Gastrocnemius medialis (tissue), 4 donors: ENCODE measurements at regions not wholly inside any gene's neighbourhood (a gene's known extent, or its start where the extent isn't known, plus 50 kb on each side); places are given as distances from the start of the nearest gene placed in this dataset.
"Not testable (repeated sequence)": the region's sequence is repeated elsewhere in the genome, so short reads cannot be mapped to it uniquely, and the experiment has no call there.

Source experiments
- ATAC-seq, 2 donors: fragments of 150-250 bp; one replicate each; pipeline ENCODE4 v1.9.1; 2016
- DNase-seq, 2 donors: peaks; one replicate each; pipeline ENCODE4 v3.0.0-alpha.2; 2019
- H3K27ac ChIP-seq, 4 donors: fragments of 200-600 bp; sonication (generic); 1 replicate in 1 of 4; 2 replicates in 3 of 4; pipeline ENCODE4 v1.5.1; 2016 to 2018; ENCODE audit warnings: mild to moderate bottlenecking in 2 of 4, moderate library complexity in 1 of 4
- H3K27me3 ChIP-seq, 3 donors: fragments of 200-600 bp; sonication (generic) in 2 of 3; 1 replicate in 1 of 3; 2 replicates in 2 of 3; pipeline versions ENCODE4 v1.5.1 to v1.6.0; 2016 to 2019; ENCODE audit warnings: mild to moderate bottlenecking in 1 of 3, moderate library complexity in 1 of 3
- H3K36me3 ChIP-seq, 2 donors: fragments of 200-600 bp; sonication (generic) in 1 of 2; one replicate each; pipeline ENCODE4 v1.5.1; 2017 to 2018
- H3K4me1 ChIP-seq, 2 donors: fragments of 200-600 bp; sonication (generic) in 1 of 2; one replicate each; pipeline ENCODE4 v1.5.1; 2016 to 2017; ENCODE audit warnings: mild to moderate bottlenecking in 2 of 2
- H3K4me3 ChIP-seq, 4 donors: fragments of 200-600 bp; sonication (generic) in 3 of 4; 1 replicate in 1 of 4; 2 replicates in 3 of 4; pipeline ENCODE4 v1.5.1; 2016 to 2019; ENCODE audit warnings: mild to moderate bottlenecking in 2 of 4
- H3K9me3 ChIP-seq, 3 donors: fragments of 200-600 bp; sonication (generic) in 2 of 3; 1 replicate in 1 of 3; 2 replicates in 2 of 3; pipeline ENCODE4 v1.5.1; 2016 to 2019
- POLR2A ChIP-seq, 2 donors: fragments of 450-650 bp; IDR thresholded peaks; one replicate each; pipeline ENCODE4 v1.6.1; 2017; ENCODE audit warnings: antibody characterized with exemption in 2 of 2, mild to moderate bottlenecking in 2 of 2, moderate library complexity in 2 of 2
- in situ Hi-C, 4 donors: fragments of 200-750 bp; cut with MboI; loops; one replicate each; pipeline versions ENCODE4 v1.15.0 to v1.8.0; 2017; ENCODE audit warnings: low sequenced_read_pairs in 4 of 4
- intact Hi-C: fragments of 100-400 bp; cut with DNase I; formaldehyde crosslinking; loops from one replicate; pipeline ENCODE4 v1.15.1; 2023; ENCODE audit warnings: low total_unique reads
- TF ChIP-seq, protein P1 (sequence below), 5 experiments: fragments of 450-650 bp in 3 of 5; fragments of 200-600 bp in 2 of 5; sonication (generic) in 2 of 5; IDR thresholded peaks in 4 of 5; conservative IDR thresholded peaks in 1 of 5; 1 replicate in 4 of 5; 2 replicates in 1 of 5; pipeline ENCODE4 v1.5.1; 2016 to 2019; ENCODE audit warnings: antibody characterized with exemption in 5 of 5, mild to moderate bottlenecking in 3 of 5, moderate library complexity in 3 of 5

- no peaks in the 10 kb centered on the region for H3K27me3 ChIP-seq
- peak overlapping the region in 2 of 4 donors; percentile 23 to 27 for H3K27ac ChIP-seq
- H3K9me3 ChIP-seq: no peaks in the 10 kb centered on the region
- H3K36me3 ChIP-seq: no peaks in the 10 kb centered on the region
- in situ Hi-C loops: no loop called here
- ATAC-seq (peak in 1 of 2 donors; percentile 61), DNase-seq (peak in 1 of 2 donors; percentile 33)
- TF ChIP-seq, protein P1, sequence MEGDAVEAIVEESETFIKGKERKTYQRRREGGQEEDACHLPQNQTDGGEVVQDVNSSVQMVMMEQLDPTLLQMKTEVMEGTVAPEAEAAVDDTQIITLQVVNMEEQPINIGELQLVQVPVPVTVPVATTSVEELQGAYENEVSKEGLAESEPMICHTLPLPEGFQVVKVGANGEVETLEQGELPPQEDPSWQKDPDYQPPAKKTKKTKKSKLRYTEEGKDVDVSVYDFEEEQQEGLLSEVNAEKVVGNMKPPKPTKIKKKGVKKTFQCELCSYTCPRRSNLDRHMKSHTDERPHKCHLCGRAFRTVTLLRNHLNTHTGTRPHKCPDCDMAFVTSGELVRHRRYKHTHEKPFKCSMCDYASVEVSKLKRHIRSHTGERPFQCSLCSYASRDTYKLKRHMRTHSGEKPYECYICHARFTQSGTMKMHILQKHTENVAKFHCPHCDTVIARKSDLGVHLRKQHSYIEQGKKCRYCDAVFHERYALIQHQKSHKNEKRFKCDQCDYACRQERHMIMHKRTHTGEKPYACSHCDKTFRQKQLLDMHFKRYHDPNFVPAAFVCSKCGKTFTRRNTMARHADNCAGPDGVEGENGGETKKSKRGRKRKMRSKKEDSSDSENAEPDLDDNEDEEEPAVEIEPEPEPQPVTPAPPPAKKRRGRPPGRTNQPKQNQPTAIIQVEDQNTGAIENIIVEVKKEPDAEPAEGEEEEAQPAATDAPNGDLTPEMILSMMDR (IDR thresholded peaks at IDR 0.05 in 4 of 5, conservative IDR thresholded peaks at IDR 0.05 in 1 of 5): no peak
- TF ChIP-seq POLR2A (IDR thresholded peaks at IDR 0.05): no peak
- H3K4me3 ChIP-seq: no peak overlapping the region
- H3K4me1 ChIP-seq: no peaks in the 10 kb centered on the region
- intact Hi-C loops: no loop called here
Measured at GRCh38 chr14:101254805-101255764, 306.2 kb upstream of the DIO3 start.

GRCh38 chr14:101255765-101256125 is 305.6 kb upstream of the DIO3 start:
- ATAC-seq: no peak
- Histone ChIP-seq H3K4me1 (no peaks in the 10 kb centered on the region), H3K27me3 (no peaks in the 10 kb centered on the region), H3K36me3 (no peaks in the 10 kb centered on the region), H3K27ac (no peak overlapping the region), H3K4me3 (no peak overlapping the region), H3K9me3 (no peaks in the 10 kb centered on the region)
- TF ChIP-seq POLR2A (IDR thresholded peaks at IDR 0.05): no peak
- TF ChIP-seq, protein P1 (IDR thresholded peaks at IDR 0.05 in 4 of 5, conservative IDR thresholded peaks at IDR 0.05 in 1 of 5): no peak
- in situ Hi-C loops (no loop called here), intact Hi-C loops (no loop called here)
- DNase-seq: no peak

GRCh38 chr14:101256266-101256665 is 305.0 kb upstream of the DIO3 start:
- ATAC-seq (no peak), DNase-seq (no peak)
- no peak overlapping the region for H3K27ac ChIP-seq
- H3K4me3 ChIP-seq: no peak overlapping the region
- no peaks in the 10 kb centered on the region for H3K27me3 ChIP-seq
- TF ChIP-seq, protein P1 (IDR thresholded peaks at IDR 0.05 in 4 of 5, conservative IDR thresholded peaks at IDR 0.05 in 1 of 5): no peak
- no peak for TF ChIP-seq POLR2A (IDR thresholded peaks at IDR 0.05)
- intact Hi-C loops (no loop called here), in situ Hi-C loops (no loop called here)
- H3K36me3 ChIP-seq: no peaks in the 10 kb centered on the region
- no peaks in the 10 kb centered on the region for H3K4me1 ChIP-seq
- no peaks in the 10 kb centered on the region for H3K9me3 ChIP-seq

DNA sequence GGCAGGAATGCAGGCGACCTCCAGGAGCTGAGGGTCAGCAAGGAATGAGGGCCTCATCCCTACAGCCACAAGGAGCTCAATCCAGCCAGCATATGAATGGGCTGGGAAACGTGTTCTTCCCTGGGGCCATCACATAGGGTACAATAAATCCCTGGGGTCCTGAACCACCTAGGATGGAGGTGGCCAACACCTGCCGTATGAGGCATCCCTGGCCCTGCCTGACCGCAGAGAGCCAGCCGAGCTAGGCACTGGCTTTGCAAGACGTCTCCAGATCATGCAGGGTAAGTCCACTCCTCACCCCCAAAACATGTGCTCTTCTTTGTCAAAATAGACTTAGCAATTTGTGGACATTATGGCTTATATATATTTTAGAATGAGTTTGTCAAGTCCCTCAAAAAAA is 303.7 kb upstream of the DIO3 start:
- no peak for TF ChIP-seq POLR2A (IDR thresholded peaks at IDR 0.05)
- no peaks in the 10 kb centered on the region for H3K36me3 ChIP-seq
- intact Hi-C loops: no loop called here
- DNase-seq (no peak), ATAC-seq (no peak)
- no peak overlapping the region for H3K27ac ChIP-seq
- H3K4me1 ChIP-seq: no peaks in the 10 kb centered on the region
- no peaks in the 10 kb centered on the region for H3K27me3 ChIP-seq
- in situ Hi-C loops: no loop called here
- no peak overlapping the region for H3K4me3 ChIP-seq
- H3K9me3 ChIP-seq: no peaks in the 10 kb centered on the region

DNA sequence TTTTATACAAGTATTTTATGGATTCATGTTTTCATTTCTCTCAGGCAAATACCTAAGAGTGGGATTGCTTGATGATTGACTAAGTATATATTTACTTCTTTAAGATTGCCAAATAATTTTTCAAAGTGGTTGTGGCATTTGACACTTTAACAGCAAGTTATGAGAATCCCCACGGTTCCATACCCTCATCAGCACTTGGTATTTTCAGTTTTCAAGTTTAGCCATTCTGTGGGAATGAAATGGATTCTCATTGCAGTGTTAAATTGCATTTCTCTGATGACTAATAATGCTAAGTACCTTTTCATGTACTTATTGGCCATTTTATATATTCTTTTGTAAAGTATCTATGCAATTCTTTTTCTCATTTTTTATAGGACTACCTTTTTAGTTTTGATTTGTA is 301.5 kb upstream of the DIO3 start:
- Histone ChIP-seq H3K36me3 (no peaks in the 10 kb centered on the region), H3K9me3 (no peaks in the 10 kb centered on the region), H3K4me1 (no peaks in the 10 kb centered on the region), H3K4me3 (no peak overlapping the region), H3K27ac (no peak overlapping the region), H3K27me3 (no peaks in the 10 kb centered on the region)
- ATAC-seq (no peak), DNase-seq (no peak)
- in situ Hi-C loops (no loop called here), intact Hi-C loops (no loop called here)
- TF ChIP-seq POLR2A (IDR thresholded peaks at IDR 0.05): no peak
- TF ChIP-seq, protein P1 (IDR thresholded peaks at IDR 0.05 in 4 of 5, conservative IDR thresholded peaks at IDR 0.05 in 1 of 5): no peak

DNA sequence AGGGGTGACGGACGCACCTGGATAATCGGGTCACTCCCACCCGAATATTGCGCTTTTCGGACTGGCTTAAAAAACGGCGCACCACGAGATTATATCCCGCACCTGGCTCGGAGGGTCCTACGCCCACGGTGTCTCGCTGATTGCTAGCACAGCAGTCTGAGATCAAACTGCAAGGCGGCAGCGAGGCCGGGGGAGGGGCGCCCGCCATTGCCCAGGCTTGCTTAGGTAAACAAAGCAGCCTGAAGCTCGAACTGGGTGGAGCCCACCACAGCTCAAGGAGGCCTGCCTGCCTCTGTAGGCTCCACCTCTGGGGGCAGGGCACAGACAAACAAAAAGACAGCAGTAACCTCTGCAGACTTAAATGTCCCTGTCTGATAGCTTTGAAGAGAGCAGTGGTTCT is 294.9 kb upstream of the DIO3 start:
- in situ Hi-C loops, H3K36me3 ChIP-seq, ATAC-seq: not testable (repeated sequence)

More for the DNA sequence above, 294.9 kb upstream of the DIO3 start:
- DNase-seq, H3K4me1 ChIP-seq, H3K9me3 ChIP-seq, intact Hi-C loops, H3K27ac ChIP-seq, H3K4me3 ChIP-seq, H3K27me3 ChIP-seq: not testable (repeated sequence)
